ENCODE measurements at regions not wholly inside any gene's neighbourhood (a gene's known extent, or its start where the extent isn't known, plus 50 kb on each side); places are given as distances from the start of the nearest gene placed in this dataset.

DNA sequence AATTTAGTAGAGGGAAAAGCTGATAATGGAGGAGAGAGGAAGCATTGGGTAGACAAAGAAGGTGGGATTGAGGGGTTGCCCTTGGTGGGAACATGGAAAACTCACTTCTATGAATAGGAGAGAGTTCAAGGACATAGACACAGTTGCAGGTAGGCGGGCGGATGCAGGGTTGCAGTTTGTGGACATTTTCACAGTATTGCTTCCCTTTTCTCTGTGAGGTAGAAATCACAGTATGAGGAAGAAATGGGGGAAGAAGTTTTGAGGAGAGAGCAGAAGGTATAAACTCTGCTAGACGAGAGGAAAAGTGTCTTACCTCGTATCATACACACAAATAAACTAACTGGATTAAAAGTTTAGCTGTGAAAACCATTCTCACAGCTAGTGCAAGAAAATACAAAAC is 200.7 kb upstream of the ECI2 start:
- TF ChIP-seq EZH2 (IDR thresholded peaks at IDR 0.05) = no peak
- TF ChIP-seq POLR2AphosphoS5 (IDR thresholded peaks at IDR 0.05; ENCODE audit: borderline replicate concordance, low read depth, low read length) = no peak

All from SK-N-MC (cell line).